Stimulated activated CD4-positive, alpha-beta T cell treated with anti-CD3 and anti-CD28 coated beads, Interleukin-12 subunit alpha, Interleukin-12 subunit beta, amount 100 ng/mL, for 48 hours (primary cell): ENCODE measurements at regions not wholly inside any gene's neighbourhood (a gene's known extent, or its start where the extent isn't known, plus 50 kb on each side); places are given as distances from the start of the nearest gene placed in this dataset.

ENCODE experiments used
- DNase-seq, 3 donors: peaks; one replicate each; pipeline ENCODE4 v3.0.0-alpha.2; 2020; ENCODE audit warnings: low read depth in 2 of 3, low spot score in 1 of 3

- no peak for DNase-seq
Observed at GRCh38 chr14:58836303-58836974, 198.7 kb downstream of the DACT1 start.

GRCh38 chr14:58839233-58839632 lies 201.5 kb downstream of the DACT1 start:
- no peak for DNase-seq

- no peak for DNase-seq
Observed at GRCh38 chr14:58844544-58844943, 206.8 kb downstream of the DACT1 start.

- no peak for DNase-seq
Observed at GRCh38 chr14:58846682-58847465, 209.1 kb downstream of the DACT1 start.

- DNase-seq, result no peak
Observed at GRCh38 chr14:58848365-58848764, 210.6 kb downstream of the DACT1 start.

- no peak for DNase-seq
Observed at GRCh38 chr14:58849601-58850000, 211.8 kb downstream of the DACT1 start.

GRCh38 chr14:58850011-58850410 lies 212.2 kb downstream of the DACT1 start:
- DNase-seq, result no peak

- DNase-seq, result no peak
Observed at GRCh38 chr14:58861586-58861985, 223.8 kb downstream of the DACT1 start.

GRCh38 chr14:58862416-58863160 lies 224.8 kb downstream of the DACT1 start:
- DNase-seq, result no peak

- DNase-seq, result no peak
Observed at GRCh38 chr14:58863661-58864345, 226.0 kb downstream of the DACT1 start.

- DNase-seq, result no peak
Observed at GRCh38 chr14:58864751-58865513, 227.2 kb downstream of the DACT1 start.

- DNase-seq, result no peak
Observed at GRCh38 chr14:58865514-58866281, 227.9 kb downstream of the DACT1 start.

- no peak for DNase-seq
Observed at GRCh38 chr14:58866391-58866790, 228.6 kb downstream of the DACT1 start.

GRCh38 chr14:58870961-58871360 lies 233.2 kb downstream of the DACT1 start:
- no peak for DNase-seq

GRCh38 chr14:58871573-58871972 lies 233.8 kb downstream of the DACT1 start:
- no peak for DNase-seq

- DNase-seq, result no peak
Observed at GRCh38 chr14:58872061-58872460, 234.3 kb downstream of the DACT1 start.

- no peak for DNase-seq
Observed at GRCh38 chr14:58873228-58873953, 235.6 kb downstream of the DACT1 start.

- DNase-seq, result no peak
Observed at GRCh38 chr14:58875613-58876012, 237.9 kb downstream of the DACT1 start.

- DNase-seq, result no peak
Observed at GRCh38 chr14:58876608-58877007, 238.8 kb downstream of the DACT1 start.
